Fibroblast of lung (primary cell): ENCODE measurements at regions not wholly inside any gene's neighbourhood (a gene's known extent, or its start where the extent isn't known, plus 50 kb on each side); places are given as distances from the start of the nearest gene placed in this dataset.

Source experiments
- CTCF ChIP-seq, 2 donors: IDR thresholded peaks in 1 of 2; conservative IDR thresholded peaks in 1 of 2; 1 replicate in 1 of 2; 2 replicates in 1 of 2; pipeline ENCODE4 v1.5.1; 2011 to 2012; ENCODE audit warnings: low read length in 2 of 2, control low read depth in 1 of 2, inconsistent platforms in 1 of 2, low read depth in 1 of 2, mild to moderate bottlenecking in 1 of 2
- EZH2 ChIP-seq: IDR thresholded peaks from 2 replicates; pipeline ENCODE4 v1.5.1; 2012; ENCODE audit warnings: low read length, control low read depth, mild to moderate bottlenecking; ENCODE audit errors: missing control alignments

GRCh38 chr3:24846286-24846860 lies 351.7 kb upstream of the THRB start:
- TF ChIP-seq CTCF (conservative IDR thresholded peaks at IDR 0.05 in 1 of 2, IDR thresholded peaks at IDR 0.05 in 1 of 2; ENCODE audit: low read depth in 1 of 2, low read length in 2 of 2), result no peak
- TF ChIP-seq EZH2, result no peak
